Keratinocyte (primary cell): ENCODE measurements at regions not wholly inside any gene's neighbourhood (a gene's known extent, or its start where the extent isn't known, plus 50 kb on each side); places are given as distances from the start of the nearest gene placed in this dataset.
A peak's percentile ranks its signal among the peaks of the same experiment; 100 is the strongest.

Experiments
- DNase-seq: peaks from one replicate; pipeline ENCODE4 v3.0.0-alpha.2; 2011; ENCODE audit warnings: low read depth, missing footprints, low spot score
- FAIRE-seq: peaks from 2 replicates; lab custom pipeline; 2011; peaks lifted over from hg19 to GRCh38; lab: Jason Lieb, UNC
- H2AFZ ChIP-seq: 2 replicates; pipeline ENCODE4 v1.6.0; 2012; ENCODE audit warnings: low read length, control low read depth, inconsistent platforms; ENCODE audit not compliant: control insufficient read depth
- H3K27ac ChIP-seq: 2 replicates; pipeline ENCODE4 v1.5.1; 2011; ENCODE audit warnings: low read length; ENCODE audit not compliant: control insufficient read depth, insufficient read depth
- H3K27me3 ChIP-seq: 3 replicates; pipeline ENCODE4 v1.6.0; 2011; ENCODE audit warnings: low read length; ENCODE audit not compliant: control insufficient read depth, insufficient read depth; ENCODE audit errors: extremely low read depth
- H3K36me3 ChIP-seq, 2 experiments: 2 replicates in 1 of 2; 3 replicates in 1 of 2; pipeline ENCODE4 v1.5.1; 2011; ENCODE audit warnings: low read length in 2 of 2, mild to moderate bottlenecking in 1 of 2; ENCODE audit not compliant: control insufficient read depth in 2 of 2, insufficient read depth in 2 of 2; ENCODE audit errors: extremely low read depth in 1 of 2
- H3K4me1 ChIP-seq: 3 replicates; pipeline ENCODE4 v1.5.1; 2011; ENCODE audit warnings: low read length; ENCODE audit not compliant: control insufficient read depth, insufficient read depth; ENCODE audit errors: extremely low read depth
- H3K4me2 ChIP-seq: 3 replicates; pipeline ENCODE4 v1.6.0; 2011; ENCODE audit warnings: low read depth, low read length; ENCODE audit not compliant: control insufficient read depth, insufficient read depth; ENCODE audit errors: extremely low read depth
- H3K4me3 ChIP-seq, 3 experiments: fragments of 200-600 bp in 1 of 3; sonication (generic) in 1 of 3; 2 replicates in 2 of 3; 3 replicates in 1 of 3; pipeline ENCODE4 v1.5.1; 2011 to 2016; ENCODE audit warnings: low read length in 3 of 3, mild to moderate bottlenecking in 3 of 3, control low read depth in 2 of 3, inconsistent platforms in 1 of 3, low read depth in 1 of 3, mixed read lengths in 1 of 3, mixed run types in 1 of 3, moderate library complexity in 1 of 3; ENCODE audit not compliant: control insufficient read depth in 2 of 3, insufficient read depth in 2 of 3; ENCODE audit errors: extremely low read depth in 1 of 3
- H3K79me2 ChIP-seq: 2 replicates; pipeline ENCODE4 v1.6.0; 2012; ENCODE audit warnings: low read length; ENCODE audit not compliant: control insufficient read depth, insufficient read depth
- H3K9ac ChIP-seq: 3 replicates; pipeline ENCODE4 v1.6.0; 2011; ENCODE audit warnings: low read length; ENCODE audit not compliant: control insufficient read depth, insufficient read depth; ENCODE audit errors: extremely low read depth
- H3K9me1 ChIP-seq: 3 replicates; pipeline ENCODE4 v1.6.0; 2011; ENCODE audit warnings: low read length; ENCODE audit not compliant: control insufficient read depth, insufficient read depth; ENCODE audit errors: extremely low read depth
- H3K9me3 ChIP-seq: 2 replicates; pipeline ENCODE4 v1.5.1; 2012; ENCODE audit warnings: low read depth, low read length; ENCODE audit not compliant: control insufficient read depth
- H4K20me1 ChIP-seq: 3 replicates; pipeline ENCODE4 v1.6.0; 2011; ENCODE audit warnings: low read length; ENCODE audit not compliant: control insufficient read depth, insufficient read depth; ENCODE audit errors: extremely low read depth
- CTCF ChIP-seq, 3 experiments: IDR thresholded peaks in 1 of 3; conservative IDR thresholded peaks in 1 of 3; optimal IDR thresholded peaks in 1 of 3; 2 replicates in 2 of 3; 3 replicates in 1 of 3; pipeline versions ENCODE3 to v1.5.1; 2011; ENCODE audit warnings: low read length in 3 of 3, mild to moderate bottlenecking in 3 of 3, moderate library complexity in 2 of 3, control low read depth in 1 of 3, inconsistent platforms in 1 of 3; ENCODE audit not compliant: insufficient read depth in 2 of 3; ENCODE audit errors: extremely low read depth in 1 of 3
- EZH2 ChIP-seq: IDR thresholded peaks from one replicate; pipeline ENCODE4 v1.6.1; 2012; ENCODE audit warnings: inconsistent platforms, mild to moderate bottlenecking, low read length, moderate library complexity
- dilution Hi-C: fragments of 300-500 bp; cut with MboI; formaldehyde crosslinking; loops from one replicate; pipeline ENCODE4 v1.7.0; 2020; ENCODE audit warnings: low sequenced_read_pairs; ENCODE audit not compliant: extremely low pct_ligation_motif_present

GRCh38 chr2:66839551-66840320 is 404.8 kb downstream of the MEIS1 start:
- DNase-seq (peak; percentile 71), FAIRE-seq (peak; percentile 95)
- Histone ChIP-seq H3K4me2 (peak overlapping the region; percentile 70), H3K9ac (no peak overlapping the region), H3K27ac (peak overlapping the region; percentile 65), H3K4me1 (peaks cover 31% of the 10 kb centered on the region), H3K36me3 (no peaks in the 10 kb centered on the region), H4K20me1 (no peaks in the 10 kb centered on the region), H3K4me3 (no peak overlapping the region), H3K9me1 (no peaks in the 10 kb centered on the region), H3K79me2 (no peaks in the 10 kb centered on the region), H2AFZ (peak overlapping the region; percentile 0), H3K27me3 (no peaks in the 10 kb centered on the region), H3K9me3 (no peaks in the 10 kb centered on the region)
- dilution Hi-C loops = no loop called here
- TF ChIP-seq CTCF (optimal IDR thresholded peaks at IDR 0.05 in 1 of 3, IDR thresholded peaks at IDR 0.05 in 1 of 3, conservative IDR thresholded peaks at IDR 0.05 in 1 of 3; ENCODE audit: extremely low read depth in 1 of 3, insufficient read depth in 2 of 3, low read length in 3 of 3) (no peak), EZH2 (no peak)

- Histone ChIP-seq H3K9me3 (no peaks in the 10 kb centered on the region), H3K9me1 (no peaks in the 10 kb centered on the region), H3K9ac (no peak overlapping the region), H3K27me3 (no peaks in the 10 kb centered on the region), H3K27ac (peak overlapping the region; percentile 65), H3K4me1 (peaks cover 31% of the 10 kb centered on the region), H3K36me3 (no peaks in the 10 kb centered on the region), H4K20me1 (no peaks in the 10 kb centered on the region), H3K4me2 (peak overlapping the region; percentile 70), H2AFZ (peak overlapping the region; percentile 38), H3K79me2 (no peaks in the 10 kb centered on the region), H3K4me3 (no peak overlapping the region)
- FAIRE-seq = no peak
- dilution Hi-C loops = no loop called here
- DNase-seq = no peak
- TF ChIP-seq EZH2 (no peak), CTCF (optimal IDR thresholded peaks at IDR 0.05 in 1 of 3, IDR thresholded peaks at IDR 0.05 in 1 of 3, conservative IDR thresholded peaks at IDR 0.05 in 1 of 3; ENCODE audit: extremely low read depth in 1 of 3, insufficient read depth in 2 of 3, low read length in 3 of 3) (no peak)
Observed at GRCh38 chr2:66840321-66841002, 405.5 kb downstream of the MEIS1 start.
